ENCODE measurements at regions not wholly inside any gene's neighbourhood (a gene's known extent, or its start where the extent isn't known, plus 50 kb on each side); places are given as distances from the start of the nearest gene placed in this dataset.

DNA sequence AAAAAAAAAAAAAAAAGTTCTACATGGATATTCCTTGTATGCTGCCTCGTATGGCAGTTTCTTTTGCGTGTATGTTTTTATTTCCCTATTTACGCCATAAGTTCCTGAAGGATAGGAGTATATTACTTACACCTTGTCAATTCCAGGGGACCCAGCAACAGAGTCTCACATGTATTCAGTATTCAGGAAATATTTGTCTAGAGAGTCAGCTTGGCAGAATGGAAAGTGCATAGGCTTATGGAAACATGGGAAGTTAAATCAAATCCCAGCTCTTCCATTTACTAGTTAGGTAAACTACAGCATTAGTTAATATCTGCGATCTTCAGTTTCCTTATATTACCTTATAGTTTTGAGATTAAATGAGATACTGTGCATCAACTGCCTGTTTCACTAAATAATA is 51.1 kb upstream of the SLC22A16 start:
- Histone ChIP-seq H3K36me3 (ENCODE audit: control insufficient read depth, insufficient read depth, low read length) (no peaks in the 10 kb centered on the region), H3K9me3 (ENCODE audit: control insufficient read depth in 2 of 2, low read length in 2 of 2) (no peaks in the 10 kb centered on the region), H3K27ac (ENCODE audit: insufficient read depth, low read length, poor library complexity, severe bottlenecking) (no peak overlapping the region), H3K27me3 (ENCODE audit: control insufficient read depth, insufficient read depth, low read length) (no peaks in the 10 kb centered on the region), H3K4me3 (ENCODE audit: low read depth, low read length) (no peak overlapping the region), H3K4me1 (ENCODE audit: control insufficient read depth, insufficient read depth, low read length, poor library complexity, severe bottlenecking) (no peaks in the 10 kb centered on the region)
- ATAC-seq (ENCODE audit: low read depth in 2 of 2) (no peak), DNase-seq (no peak)
- Mint-ChIP-seq H3K27ac (no peak overlapping the region), H3K36me3 (no peaks in the 10 kb centered on the region), H3K9me3 (peaks cover 0 to 1% (median 0%) of the 10 kb centered on the region in 7 donors), H3K27me3 (no peaks in the 10 kb centered on the region), H3K4me3 (no peak overlapping the region), H3K4me1 (peaks cover 0 to 5% (median 0%) of the 10 kb centered on the region in 4 donors)

DNA sequence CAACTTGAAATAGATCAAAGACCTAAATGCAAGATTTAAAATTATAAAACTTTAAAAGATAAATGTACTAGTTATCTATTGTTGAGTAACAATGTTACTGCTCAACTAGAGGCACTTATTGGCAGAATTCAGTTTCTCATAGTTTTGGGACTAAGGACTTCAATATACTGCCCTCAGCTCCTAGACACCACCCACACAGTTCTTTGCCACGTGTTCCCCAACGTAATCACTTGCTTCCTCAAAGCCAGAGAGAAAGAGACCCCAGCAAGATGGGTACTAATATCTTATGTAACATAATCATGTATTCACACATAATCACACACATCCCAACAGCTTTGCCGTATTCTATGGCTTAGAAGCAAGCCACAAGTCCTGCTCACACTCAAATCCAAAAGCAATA is 50.3 kb upstream of the SLC22A16 start:
- H3K36me3 ChIP-seq (ENCODE audit: control insufficient read depth, insufficient read depth, low read length), result no peaks in the 10 kb centered on the region
- no peaks in the 10 kb centered on the region for H3K9me3 ChIP-seq (ENCODE audit: control insufficient read depth in 2 of 2, low read length in 2 of 2)
- H3K36me3 Mint-ChIP-seq, result no peaks in the 10 kb centered on the region
- H3K27me3 Mint-ChIP-seq, result no peaks in the 10 kb centered on the region
- H3K9me3 Mint-ChIP-seq, result peaks cover 0 to 1% (median 0%) of the 10 kb centered on the region in 7 donors
- peaks cover 0 to 5% (median 0%) of the 10 kb centered on the region in 4 donors for H3K4me1 Mint-ChIP-seq
- no peak overlapping the region for H3K27ac Mint-ChIP-seq
- H3K27me3 ChIP-seq (ENCODE audit: control insufficient read depth, insufficient read depth, low read length), result no peaks in the 10 kb centered on the region
- no peaks in the 10 kb centered on the region for H3K4me1 ChIP-seq (ENCODE audit: control insufficient read depth, insufficient read depth, low read length, poor library complexity, severe bottlenecking)
- no peak overlapping the region for H3K27ac ChIP-seq (ENCODE audit: insufficient read depth, low read length, poor library complexity, severe bottlenecking)
- no peak overlapping the region for H3K4me3 ChIP-seq (ENCODE audit: low read depth, low read length)
- ATAC-seq (ENCODE audit: low read depth in 2 of 2), result no peak
- no peak for DNase-seq
- H3K4me3 Mint-ChIP-seq, result no peak overlapping the region

Data from CD4-positive, CD25-positive, alpha-beta regulatory T cell (primary cell).